ENCODE measurements at regions not wholly inside any gene's neighbourhood (a gene's known extent, or its start where the extent isn't known, plus 50 kb on each side); places are given as distances from the start of the nearest gene placed in this dataset.

GRCh38 chr4:180860089-180860720, 1383.0 kb upstream of the TENM3 start:
- intact Hi-C loops (cut with micrococcal nuclease; ENCODE audit: unreplicated experiment), result no loop called here
- H3K27me3 ChIP-seq (replicated peaks; ENCODE audit: insufficient read depth, low read depth, low read length, poor library complexity), result peaks cover 12% of the 10 kb centered on the region
- DNase-seq (ENCODE audit: low spot score), result no peak
- no TSS peak for BruUV-seq (replicated peaks)
- no peak overlapping the region for H3K27ac ChIP-seq (ENCODE audit: low read depth, low read length, poor library complexity, severe bottlenecking)
- CTCF ChIA-PET, result no interaction called here
- H3K9me3 ChIP-seq (ENCODE audit: low read depth, low read length, poor library complexity, severe bottlenecking), result no peaks in the 10 kb centered on the region
- no peak for TF ChIP-seq EZH2 (IDR thresholded peaks at IDR 0.05; ENCODE audit: borderline replicate concordance, low read depth, low read length, poor library complexity, severe bottlenecking)
- H3K4me1 ChIP-seq (ENCODE audit: insufficient read depth, low read length, poor library complexity, severe bottlenecking), result no peaks in the 10 kb centered on the region
- POLR2A ChIA-PET (ENCODE audit: low non-redundant PET), result no interaction called here
- H3K36me3 ChIP-seq (ENCODE audit: insufficient read depth, low read length, poor library complexity, severe bottlenecking), result no peaks in the 10 kb centered on the region
- H3K4me3 ChIP-seq (ENCODE audit: low read depth, low read length, poor library complexity, severe bottlenecking), result no peak overlapping the region

- DNase-seq (ENCODE audit: low spot score), result no peak
- POLR2A ChIA-PET (ENCODE audit: low non-redundant PET), result no interaction called here
- CTCF ChIA-PET, result no interaction called here
Measured at GRCh38 chr4:180861651-180862050, 1381.6 kb upstream of the TENM3 start.

GRCh38 chr4:180866933-180867643, 1376.1 kb upstream of the TENM3 start:
- Histone ChIP-seq H3K27ac (ENCODE audit: low read depth, low read length, poor library complexity, severe bottlenecking) (no peak overlapping the region), H3K4me3 (ENCODE audit: low read depth, low read length, poor library complexity, severe bottlenecking) (no peak overlapping the region), H3K4me1 (ENCODE audit: insufficient read depth, low read length, poor library complexity, severe bottlenecking) (no peaks in the 10 kb centered on the region), H3K27me3 (replicated peaks; ENCODE audit: insufficient read depth, low read depth, low read length, poor library complexity) (peaks cover 7% of the 10 kb centered on the region), H3K9me3 (ENCODE audit: low read depth, low read length, poor library complexity, severe bottlenecking) (no peaks in the 10 kb centered on the region), H3K36me3 (ENCODE audit: insufficient read depth, low read length, poor library complexity, severe bottlenecking) (no peaks in the 10 kb centered on the region)
- DNase-seq (ENCODE audit: low spot score), result no peak
- ChIA-PET CTCF (no interaction called here), POLR2A (ENCODE audit: low non-redundant PET) (no interaction called here)
- no TSS peak for BruUV-seq (replicated peaks)
- TF ChIP-seq EZH2 (IDR thresholded peaks at IDR 0.05; ENCODE audit: borderline replicate concordance, low read depth, low read length, poor library complexity, severe bottlenecking), result no peak
- no peak for TF ChIP-seq CTCF (conservative IDR thresholded peaks at IDR 0.05; ENCODE audit: low read depth, low read length)
- intact Hi-C loops (cut with micrococcal nuclease; ENCODE audit: unreplicated experiment), result no loop called here

More at GRCh38 chr4:180861651-180862050, 1381.6 kb upstream of the TENM3 start:
- peaks cover 12% of the 10 kb centered on the region for H3K27me3 ChIP-seq (replicated peaks; ENCODE audit: insufficient read depth, low read depth, low read length, poor library complexity)
- no peak for TF ChIP-seq CTCF (conservative IDR thresholded peaks at IDR 0.05; ENCODE audit: low read depth, low read length)
- TF ChIP-seq EZH2 (IDR thresholded peaks at IDR 0.05; ENCODE audit: borderline replicate concordance, low read depth, low read length, poor library complexity, severe bottlenecking), result no peak
- no peak overlapping the region for H3K4me3 ChIP-seq (ENCODE audit: low read depth, low read length, poor library complexity, severe bottlenecking)
- no peaks in the 10 kb centered on the region for H3K4me1 ChIP-seq (ENCODE audit: insufficient read depth, low read length, poor library complexity, severe bottlenecking)
- intact Hi-C loops (cut with micrococcal nuclease; ENCODE audit: unreplicated experiment), result no loop called here
- H3K9me3 ChIP-seq (ENCODE audit: low read depth, low read length, poor library complexity, severe bottlenecking), result no peaks in the 10 kb centered on the region
- BruUV-seq (replicated peaks), result no TSS peak
- H3K27ac ChIP-seq (ENCODE audit: low read depth, low read length, poor library complexity, severe bottlenecking), result no peak overlapping the region
- no peaks in the 10 kb centered on the region for H3K36me3 ChIP-seq (ENCODE audit: insufficient read depth, low read length, poor library complexity, severe bottlenecking)
